SK-N-MC (cell line): ENCODE measurements at regions not wholly inside any gene's neighbourhood (a gene's known extent, or its start where the extent isn't known, plus 50 kb on each side); places are given as distances from the start of the nearest gene placed in this dataset.

ENCODE experiments used
- DNase-seq: peaks from one replicate; pipeline ENCODE4 v3.0.0-alpha.2; 2011; ENCODE audit warnings: low read depth, low spot score
- H3K27ac ChIP-seq: fragments of 200-600 bp; sonication (generic); 2 replicates; pipeline ENCODE4 v1.5.1; 2016; ENCODE audit warnings: mixed run types
- H3K36me3 ChIP-seq: fragments of 200-600 bp; sonication (generic); 2 replicates; pipeline ENCODE4 v1.6.1; 2017; ENCODE audit warnings: antibody characterized with exemption, low read length, mixed read lengths; ENCODE audit not compliant: insufficient read depth
- H3K4me3 ChIP-seq: fragments of 200-600 bp; sonication (generic); 2 replicates; pipeline ENCODE4 v1.5.1; 2016
- H3K9ac ChIP-seq: fragments of 200-600 bp; sonication (generic); 2 replicates; pipeline ENCODE4 v1.8.0; 2017; ENCODE audit warnings: mixed run types, mixed read lengths; ENCODE audit not compliant: insufficient read length
- H3K9me3 ChIP-seq: fragments of 200-600 bp; sonication (generic); 2 replicates; pipeline ENCODE4 v1.6.1; 2017; ENCODE audit warnings: low read depth, mild to moderate bottlenecking, antibody characterized with exemption, low read length, moderate library complexity, mixed read lengths
- EZH2 ChIP-seq: fragments of 200-600 bp; sonication (generic); IDR thresholded peaks from one replicate; pipeline ENCODE4 v1.6.1; 2017; ENCODE audit warnings: antibody characterized with exemption
- FOXP2 ChIP-seq: optimal IDR thresholded peaks from 2 replicates; pipeline ENCODE3; 2011; ENCODE audit warnings: mild to moderate bottlenecking, moderate library complexity; ENCODE audit not compliant: insufficient read depth; ENCODE audit errors: extremely low read length, control extremely low read depth
- POLR2AphosphoS5 ChIP-seq: IDR thresholded peaks from 2 replicates; pipeline ENCODE4 v1.6.1; 2012; ENCODE audit warnings: mild to moderate bottlenecking, low read depth, low read length, borderline replicate concordance

GRCh38 chr5:125712397-125712796 lies 710.8 kb upstream of the GRAMD2B start:
- TF ChIP-seq FOXP2, result no peak
- no peak overlapping the region for H3K9ac ChIP-seq
- no peak overlapping the region for H3K4me3 ChIP-seq
- no peaks in the 10 kb centered on the region for H3K36me3 ChIP-seq
- H3K9me3 ChIP-seq, result no peaks in the 10 kb centered on the region
- no peak for DNase-seq
- no peak overlapping the region for H3K27ac ChIP-seq

GRCh38 chr5:125713109-125713805 lies 710.0 kb upstream of the GRAMD2B start:
- no peaks in the 10 kb centered on the region for H3K9me3 ChIP-seq
- no peak for DNase-seq
- no peak overlapping the region for H3K4me3 ChIP-seq
- no peak for TF ChIP-seq EZH2
- no peak for TF ChIP-seq FOXP2
- no peak for TF ChIP-seq POLR2AphosphoS5
- no peak overlapping the region for H3K9ac ChIP-seq
- no peaks in the 10 kb centered on the region for H3K36me3 ChIP-seq
- no peak overlapping the region for H3K27ac ChIP-seq

- H3K27ac ChIP-seq, result no peak overlapping the region
- TF ChIP-seq POLR2AphosphoS5 (no peak), EZH2 (no peak), FOXP2 (no peak)
Observed at GRCh38 chr5:125715216-125715615, 708.0 kb upstream of the GRAMD2B start.

GRCh38 chr5:125717209-125717608 lies 706.0 kb upstream of the GRAMD2B start:
- no peak for DNase-seq

More at GRCh38 chr5:125715216-125715615, 708.0 kb upstream of the GRAMD2B start:
- no peak for DNase-seq
- no peaks in the 10 kb centered on the region for H3K36me3 ChIP-seq
- H3K9ac ChIP-seq, result no peak overlapping the region
- H3K4me3 ChIP-seq, result no peak overlapping the region
- no peaks in the 10 kb centered on the region for H3K9me3 ChIP-seq

GRCh38 chr5:125719681-125720347 lies 703.4 kb upstream of the GRAMD2B start:
- Histone ChIP-seq H3K36me3 (no peaks in the 10 kb centered on the region), H3K9me3 (no peaks in the 10 kb centered on the region), H3K27ac (no peak overlapping the region), H3K9ac (no peak overlapping the region), H3K4me3 (no peak overlapping the region)
- TF ChIP-seq FOXP2 (no peak), POLR2AphosphoS5 (no peak), EZH2 (no peak)
- no peak for DNase-seq

More at GRCh38 chr5:125717209-125717608, 706.0 kb upstream of the GRAMD2B start:
- Histone ChIP-seq H3K4me3 (no peak overlapping the region), H3K36me3 (no peaks in the 10 kb centered on the region), H3K9me3 (no peaks in the 10 kb centered on the region), H3K9ac (no peak overlapping the region), H3K27ac (no peak overlapping the region)
- TF ChIP-seq EZH2, result no peak
- TF ChIP-seq FOXP2, result no peak
- no peak for TF ChIP-seq POLR2AphosphoS5

GRCh38 chr5:125720348-125720685 lies 702.9 kb upstream of the GRAMD2B start:
- no peaks in the 10 kb centered on the region for H3K9me3 ChIP-seq
- no peak for DNase-seq
- no peak overlapping the region for H3K27ac ChIP-seq
- no peak for TF ChIP-seq FOXP2
- TF ChIP-seq POLR2AphosphoS5, result no peak
- no peak for TF ChIP-seq EZH2
- no peak overlapping the region for H3K4me3 ChIP-seq
- H3K9ac ChIP-seq, result no peak overlapping the region
- no peaks in the 10 kb centered on the region for H3K36me3 ChIP-seq

- no peaks in the 10 kb centered on the region for H3K9me3 ChIP-seq
- no peaks in the 10 kb centered on the region for H3K36me3 ChIP-seq
- DNase-seq, result no peak
- TF ChIP-seq EZH2, result no peak
- TF ChIP-seq POLR2AphosphoS5, result no peak
- TF ChIP-seq FOXP2, result no peak
- H3K27ac ChIP-seq, result no peak overlapping the region
- H3K9ac ChIP-seq, result no peak overlapping the region
- no peak overlapping the region for H3K4me3 ChIP-seq
Observed at GRCh38 chr5:125720721-125721120, 702.5 kb upstream of the GRAMD2B start.

- no peak for DNase-seq
- Histone ChIP-seq H3K9me3 (no peaks in the 10 kb centered on the region), H3K27ac (no peak overlapping the region), H3K9ac (no peak overlapping the region), H3K4me3 (no peak overlapping the region), H3K36me3 (no peaks in the 10 kb centered on the region)
- TF ChIP-seq POLR2AphosphoS5 (no peak), EZH2 (no peak), FOXP2 (no peak)
Observed at GRCh38 chr5:125722550-125722949, 700.7 kb upstream of the GRAMD2B start.

- Histone ChIP-seq H3K27ac (no peak overlapping the region), H3K4me3 (no peak overlapping the region), H3K9me3 (no peaks in the 10 kb centered on the region), H3K9ac (no peak overlapping the region), H3K36me3 (no peaks in the 10 kb centered on the region)
- TF ChIP-seq POLR2AphosphoS5, result no peak
- no peak for TF ChIP-seq EZH2
- no peak for TF ChIP-seq FOXP2
- DNase-seq, result no peak
Observed at GRCh38 chr5:125725691-125726090, 697.5 kb upstream of the GRAMD2B start.
